HG03558 (cell line): ENCODE measurements at regions not wholly inside any gene's neighbourhood (a gene's known extent, or its start where the extent isn't known, plus 50 kb on each side); places are given as distances from the start of the nearest gene placed in this dataset.

ENCODE experiments used
- ATAC-seq: cut with Tn5 transposase; IDR thresholded peaks from one replicate; pipeline ENCODE4 v1.9.1; 2021; ENCODE audit warnings: moderate number of reproducible peaks; ENCODE audit not compliant: unreplicated experiment; ENCODE audit errors: extremely low read depth

GRCh38 chr20:52251136-52251700 lies 59.6 kb upstream of the ZFP64 start:
- no peak for ATAC-seq

- no peak for ATAC-seq
Measured at GRCh38 chr20:52247548-52247947, 56.0 kb upstream of the ZFP64 start.

GRCh38 chr20:52246366-52246765 lies 54.8 kb upstream of the ZFP64 start:
- no peak for ATAC-seq

- ATAC-seq = no peak
Measured at GRCh38 chr20:52244702-52245101, 53.1 kb upstream of the ZFP64 start.

GRCh38 chr20:52242237-52243230 lies 51.0 kb upstream of the ZFP64 start:
- no peak for ATAC-seq
